AG04450 (cell line): ENCODE measurements at regions not wholly inside any gene's neighbourhood (a gene's known extent, or its start where the extent isn't known, plus 50 kb on each side); places are given as distances from the start of the nearest gene placed in this dataset.

Experiments
- CTCF ChIA-PET: fragments of 300-600, 350-600 bp; formaldehyde crosslinking; extraction: SDS; loops from one replicate; lab custom pipeline; 2022; ENCODE audit warnings: antibody characterized with exemption, inconsistent platforms; lab: Charles Lee
- POLR2A ChIA-PET: fragments of 350-600 bp; formaldehyde crosslinking; extraction: SDS; loops from one replicate; lab custom pipeline; 2021; ENCODE audit warnings: antibody characterized with exemption, inconsistent platforms; lab: Yijun Ruan, JAX
- DNase-seq: peaks from one replicate; pipeline ENCODE4 v3.0.0-alpha.2; 2011; ENCODE audit warnings: low read depth, low spot score
- H3K27ac ChIP-seq: one replicate; pipeline ENCODE4 v1.5.1; 2012; ENCODE audit warnings: low read depth, low read length, control low read depth
- H3K27me3 ChIP-seq: one replicate; pipeline ENCODE4 v1.6.0; 2012; ENCODE audit warnings: low read length; ENCODE audit not compliant: control insufficient read depth, insufficient read depth
- H3K4me3 ChIP-seq: 2 replicates; pipeline ENCODE4 v1.5.1; 2011; ENCODE audit warnings: mild to moderate bottlenecking, low read depth, low read length, control low read depth
- H3K9me3 ChIP-seq: 2 replicates; pipeline ENCODE4 v1.5.1; 2012; ENCODE audit warnings: low read length; ENCODE audit not compliant: control insufficient read depth, insufficient read depth
- CTCF ChIP-seq: IDR thresholded peaks from 2 replicates; pipeline ENCODE4 v1.5.1; 2011; ENCODE audit warnings: low read depth, low read length, control low read depth, inconsistent platforms

DNA sequence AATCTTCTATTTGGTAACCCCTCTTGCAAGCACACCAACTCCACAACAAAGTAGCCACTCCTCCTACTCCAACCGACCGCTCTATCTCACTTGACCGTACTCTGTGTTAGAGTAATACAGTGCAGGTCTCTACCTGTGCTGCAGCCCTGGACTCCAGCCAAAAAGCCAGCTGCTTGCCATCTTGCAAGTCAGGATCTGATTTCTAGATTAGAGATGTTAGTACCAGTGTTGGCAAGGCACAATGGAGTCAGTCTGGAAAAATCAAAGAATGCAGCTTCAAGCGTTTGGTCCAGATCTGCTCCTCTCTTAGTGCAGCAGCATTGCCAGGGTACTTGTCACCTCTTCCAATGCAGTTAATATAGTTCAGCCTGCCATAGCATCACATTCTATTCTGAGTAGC is 477.6 kb downstream of the ZSWIM6 start:
- H3K27ac ChIP-seq: no peak overlapping the region
- peaks cover 2% of the 10 kb centered on the region for H3K27me3 ChIP-seq
- CTCF ChIA-PET: no interaction called here
- TF ChIP-seq CTCF: no peak
- DNase-seq: no peak
- no peaks in the 10 kb centered on the region for H3K9me3 ChIP-seq
- no peak overlapping the region for H3K4me3 ChIP-seq
- POLR2A ChIA-PET: interaction anchor here (0.7 kb wide), 1 partner anchor 627 kb away, joined by 4 read pairs; no protein-coding TSS in a partner anchor

DNA sequence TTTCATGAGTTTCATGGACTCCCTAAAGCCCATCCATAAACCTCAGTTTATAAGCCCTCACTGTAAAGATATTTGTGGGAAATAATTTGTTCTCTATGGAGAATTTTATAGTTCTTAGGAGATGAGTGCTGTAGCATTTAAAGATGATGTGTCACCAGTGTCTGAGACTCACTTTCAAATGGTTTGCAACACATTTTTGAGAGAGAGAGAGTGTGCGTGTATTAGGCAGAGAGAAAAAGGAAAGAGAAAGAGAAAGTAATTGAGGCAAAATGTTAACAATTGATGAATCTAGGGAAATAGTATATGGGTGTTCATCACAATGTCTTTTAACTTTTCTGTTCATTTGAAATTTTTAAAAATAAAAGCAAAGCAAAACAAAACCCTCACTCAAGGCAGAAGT is 479.0 kb downstream of the ZSWIM6 start:
- POLR2A ChIA-PET: no interaction called here
- H3K27me3 ChIP-seq: peaks cover 2% of the 10 kb centered on the region
- CTCF ChIA-PET: no interaction called here
- no peak for TF ChIP-seq CTCF
- no peak overlapping the region for H3K27ac ChIP-seq
- DNase-seq: no peak
- no peaks in the 10 kb centered on the region for H3K9me3 ChIP-seq
- no peak overlapping the region for H3K4me3 ChIP-seq

DNA sequence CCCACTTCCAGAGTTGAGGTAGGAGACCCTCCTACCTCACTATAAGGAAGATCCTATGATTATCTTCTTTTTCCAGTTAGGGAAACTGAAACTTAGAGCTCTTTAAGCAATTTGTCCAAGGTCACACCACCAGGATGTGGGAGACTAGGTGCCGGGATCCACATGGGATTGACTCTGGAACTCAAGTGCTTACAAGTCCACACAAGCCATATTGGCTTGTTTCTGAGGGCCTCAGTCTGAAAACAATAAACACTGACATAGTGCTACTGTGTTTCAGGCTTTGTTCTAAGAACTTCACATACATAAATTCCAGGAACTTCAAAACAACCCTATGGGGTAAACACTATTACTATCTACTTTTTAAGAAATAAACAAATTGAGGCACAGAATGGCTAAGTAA is 481.3 kb downstream of the ZSWIM6 start:
- no peak for DNase-seq
- POLR2A ChIA-PET: no interaction called here
- Histone ChIP-seq H3K9me3 (no peaks in the 10 kb centered on the region), H3K27me3 (peaks cover 2% of the 10 kb centered on the region), H3K4me3 (no peak overlapping the region), H3K27ac (no peak overlapping the region)
- CTCF ChIA-PET: no interaction called here
- no peak for TF ChIP-seq CTCF

DNA sequence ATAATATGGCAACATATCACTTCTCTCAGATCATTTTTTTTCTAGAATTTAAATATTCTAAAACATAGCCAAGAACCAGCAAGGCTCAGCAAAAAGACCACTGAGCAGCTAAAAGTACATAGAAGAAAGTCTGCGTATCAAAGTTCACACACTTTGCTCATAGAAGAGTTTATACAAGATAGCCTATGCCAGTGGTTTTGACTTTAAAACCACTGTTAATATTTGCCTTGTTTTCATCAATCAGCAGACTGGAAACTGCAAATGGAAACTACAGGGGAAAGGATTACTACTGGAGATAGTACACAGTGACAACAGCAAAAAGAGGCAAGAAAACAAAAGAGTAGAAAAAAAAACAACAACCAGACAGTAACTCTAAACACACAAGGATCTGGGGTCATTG is 483.3 kb downstream of the ZSWIM6 start:
- POLR2A ChIA-PET: no interaction called here
- CTCF ChIA-PET: no interaction called here
- no peak for DNase-seq

GRCh38 chr5:61816146-61816545 is 484.1 kb downstream of the ZSWIM6 start:
- TF ChIP-seq CTCF: no peak
- Histone ChIP-seq H3K27me3 (no peaks in the 10 kb centered on the region), H3K9me3 (no peaks in the 10 kb centered on the region), H3K27ac (no peak overlapping the region), H3K4me3 (no peak overlapping the region)
- ChIA-PET CTCF (interaction anchor here (2.5 kb wide), 1 partner anchor 9 kb away, joined by 13 read pairs; no protein-coding TSS in a partner anchor), POLR2A (no interaction called here)
- DNase-seq: no peak

More for the DNA sequence above, 483.3 kb downstream of the ZSWIM6 start:
- no peak for TF ChIP-seq CTCF
- H3K4me3 ChIP-seq: no peak overlapping the region
- no peaks in the 10 kb centered on the region for H3K9me3 ChIP-seq
- H3K27ac ChIP-seq: no peak overlapping the region
- H3K27me3 ChIP-seq: no peaks in the 10 kb centered on the region
